Adrenal gland (tissue), 9 donors: ENCODE measurements at regions not wholly inside any gene's neighbourhood (a gene's known extent, or its start where the extent isn't known, plus 50 kb on each side); places are given as distances from the start of the nearest gene placed in this dataset.

Experiments used
- DNase-seq, 7 donors: peaks; one replicate each; pipeline ENCODE4 v3.0.0-alpha.2; 2019 to 2020
- H3K27ac ChIP-seq, 5 donors: fragments of 200-600 bp; sonication (generic) in 4 of 5; 1 replicate in 3 of 5; 2 replicates in 2 of 5; pipeline versions ENCODE4 v1.5.1 to v1.8.0; 2016 to 2020; ENCODE audit warnings: mild to moderate bottlenecking in 1 of 5
- H3K27me3 ChIP-seq: fragments of 200-600 bp; 2 replicates; pipeline ENCODE4 v1.8.0; 2021
- H3K36me3 ChIP-seq, 2 donors: fragments of 200-600 bp; replicated peaks in 1 of 2; 1 replicate in 1 of 2; 2 replicates in 1 of 2; pipeline versions ENCODE4 v1.5.1 to v1.8.0; 2018 to 2022
- H3K4me1 ChIP-seq, 2 donors: fragments of 200-600 bp; replicated peaks in 1 of 2; 1 replicate in 1 of 2; 2 replicates in 1 of 2; pipeline versions ENCODE4 v1.5.1 to v1.8.0; 2018 to 2021
- H3K4me3 ChIP-seq, 4 donors: fragments of 200-600 bp; sonication (generic) in 3 of 4; one replicate each; pipeline ENCODE4 v1.5.1; 2016 to 2018
- H3K9me3 ChIP-seq, 3 donors: fragments of 200-600 bp; sonication (generic) in 1 of 3; replicated peaks in 1 of 3; 1 replicate in 2 of 3; 2 replicates in 1 of 3; pipeline versions ENCODE4 v1.5.1 to v1.8.0; 2016 to 2021
- CTCF ChIP-seq, 6 experiments: fragments of 450-650 bp in 4 of 6; fragments of 200-600 bp in 2 of 6; sonication (generic) in 1 of 6; IDR thresholded peaks; 1 replicate in 5 of 6; 2 replicates in 1 of 6; pipeline versions ENCODE4 v1.5.1 to v1.8.0; 2016 to 2021; ENCODE audit warnings: antibody characterized with exemption in 6 of 6, mild to moderate bottlenecking in 2 of 6, moderate library complexity in 1 of 6
- POLR2A ChIP-seq, 2 donors: fragments of 450-650 bp; IDR thresholded peaks; one replicate each; pipeline ENCODE4 v1.6.1; 2017; ENCODE audit warnings: antibody characterized with exemption in 2 of 2, mild to moderate bottlenecking in 2 of 2, moderate library complexity in 1 of 2
- WGBS, 4 donors: extraction: QIAGEN DNeasy Blood & Tissue Kit in 2 of 4; methylation state at CpG; one replicate each; pipeline versions ENCODE4 v1.1.5 to v1.1.7; 2013 to 2017; 5-methylcytosine and 5-hydroxymethylcytosine counted together
- intact Hi-C, 2 donors: fragments of 100-400 bp; cut with DNase I; formaldehyde crosslinking; loops; one replicate each; pipeline versions ENCODE4 v1.14.1 to v1.15.0; 2022 to 2023
- donor health status: healthy with polysubstance abuse.
- donor health status: Bipolar disorder and iron deficiency.
- donor health status: DM: yes; HTN: yes; CAD: no.
- donor health status: DM: no; HTN: no; CAD: no.
- donor health status: DM: no; HTN: no; CAD: no.

GRCh38 chr12:34397591-34398365 lies 375.5 kb downstream of the ALG10 start:
- Histone ChIP-seq H3K36me3 (no peaks in the 10 kb centered on the region), H3K4me3 (no peak overlapping the region), H3K27ac (no peak overlapping the region), H3K27me3 (no peaks in the 10 kb centered on the region), H3K4me1 (no peaks in the 10 kb centered on the region), H3K9me3 (no peaks in the 10 kb centered on the region)
- DNase-seq = peak in 6 of 7 donors; percentile 3 to 38 (median 5)
- TF ChIP-seq CTCF (IDR thresholded peaks at IDR 0.05) = no peak
- TF ChIP-seq POLR2A (IDR thresholded peaks at IDR 0.05) = no peak
- 65 to 69% (median 67%) methylated on average over 20 to 22 of the region's 22 CpGs for WGBS, 4 donors
- intact Hi-C loops = no loop called here

GRCh38 chr12:34398366-34398705 lies 376.0 kb downstream of the ALG10 start:
- H3K27ac ChIP-seq = no peak overlapping the region
- DNase-seq = peak in 2 of 7 donors; percentile 2 to 5
- H3K27me3 ChIP-seq = no peaks in the 10 kb centered on the region
- TF ChIP-seq CTCF (IDR thresholded peaks at IDR 0.05) = no peak
- TF ChIP-seq POLR2A (IDR thresholded peaks at IDR 0.05) = no peak
- intact Hi-C loops = no loop called here
- no peaks in the 10 kb centered on the region for H3K4me1 ChIP-seq
- H3K9me3 ChIP-seq = no peaks in the 10 kb centered on the region
- no peaks in the 10 kb centered on the region for H3K36me3 ChIP-seq
- WGBS, 4 donors = 53 to 64% (median 60%) methylated on average over 15 to 16 of the region's 16 CpGs
- H3K4me3 ChIP-seq = no peak overlapping the region

GRCh38 chr12:34398706-34399630 lies 376.7 kb downstream of the ALG10 start:
- intact Hi-C loops = no loop called here
- H3K27ac ChIP-seq = no peak overlapping the region
- 59 to 65% (median 61%) methylated on average over 25 to 38 of the region's 38 CpGs for WGBS, 4 donors
- H3K36me3 ChIP-seq = no peaks in the 10 kb centered on the region
- peak in 5 of 7 donors; percentile 3 to 28 (median 9) for DNase-seq
- H3K27me3 ChIP-seq = no peaks in the 10 kb centered on the region
- H3K9me3 ChIP-seq = no peaks in the 10 kb centered on the region
- no peak overlapping the region for H3K4me3 ChIP-seq
- no peak for TF ChIP-seq POLR2A (IDR thresholded peaks at IDR 0.05)
- TF ChIP-seq CTCF (IDR thresholded peaks at IDR 0.05) = no peak
- no peaks in the 10 kb centered on the region for H3K4me1 ChIP-seq

- no peak for TF ChIP-seq CTCF (IDR thresholded peaks at IDR 0.05)
- TF ChIP-seq POLR2A (IDR thresholded peaks at IDR 0.05) = no peak
- DNase-seq = peak in 5 of 7 donors; percentile 2 to 37 (median 6)
- intact Hi-C loops = no loop called here
- H3K9me3 ChIP-seq = no peaks in the 10 kb centered on the region
- no peaks in the 10 kb centered on the region for H3K27me3 ChIP-seq
- H3K4me3 ChIP-seq = no peak overlapping the region
- no peaks in the 10 kb centered on the region for H3K4me1 ChIP-seq
- WGBS, 4 donors = 64 to 78% (median 68%) methylated on average over 20 to 23 of the region's 23 CpGs
- no peaks in the 10 kb centered on the region for H3K36me3 ChIP-seq
- H3K27ac ChIP-seq = no peak overlapping the region
These were observed 377.5 kb downstream of the ALG10 start for GRCh38 chr12:34399631-34400410.
